Parathyroid adenoma (tissue), 2 donors: ENCODE measurements at regions not wholly inside any gene's neighbourhood (a gene's known extent, or its start where the extent isn't known, plus 50 kb on each side); places are given as distances from the start of the nearest gene placed in this dataset.

Experiments
- H2AFZ ChIP-seq: fragments of 300-600 bp; sonication (generic); one replicate; pipeline ENCODE4 v1.7.0; 2017; ENCODE audit warnings: antibody characterized with exemption, mild to moderate bottlenecking
- H3K27ac ChIP-seq: fragments of 300-600 bp; sonication (generic); one replicate; pipeline ENCODE4 v1.7.0; 2017
- H3K27me3 ChIP-seq: fragments of 300-600 bp; sonication (generic); one replicate; pipeline ENCODE4 v1.7.0; 2017; ENCODE audit warnings: low read length; ENCODE audit not compliant: control insufficient read depth, insufficient read depth
- H3K36me3 ChIP-seq: fragments of 300-600 bp; sonication (generic); one replicate; pipeline ENCODE4 v1.7.0; 2017; ENCODE audit warnings: low read length; ENCODE audit not compliant: control insufficient read depth, insufficient read depth
- H3K4me1 ChIP-seq: fragments of 300-600 bp; sonication (generic); one replicate; pipeline ENCODE4 v1.7.0; 2017; ENCODE audit warnings: control low read depth
- H3K4me2 ChIP-seq: fragments of 300-600 bp; sonication (generic); one replicate; pipeline ENCODE4 v1.7.0; 2017; ENCODE audit warnings: low read length
- H3K4me3 ChIP-seq: fragments of 300-600 bp; sonication (generic); one replicate; pipeline ENCODE4 v1.7.0; 2017; ENCODE audit warnings: low read depth, low read length
- H3K79me2 ChIP-seq: fragments of 300-600 bp; sonication (generic); one replicate; pipeline ENCODE4 v1.7.0; 2017; ENCODE audit warnings: control low read depth
- H3K9ac ChIP-seq: fragments of 300-600 bp; sonication (generic); one replicate; pipeline ENCODE4 v1.7.0; 2017; ENCODE audit warnings: mild to moderate bottlenecking
- H3K9me3 ChIP-seq: fragments of 300-600 bp; sonication (generic); one replicate; pipeline ENCODE4 v1.7.0; 2017; ENCODE audit warnings: low read length; ENCODE audit not compliant: control insufficient read depth
- TF ChIP-seq, protein P1 (sequence below): fragments of 300-600 bp; sonication (generic); IDR thresholded peaks from one replicate; pipeline ENCODE4 v1.7.0; 2017; ENCODE audit warnings: antibody characterized with exemption, mild to moderate bottlenecking
- donor health status: primary hyperparathyroidism.

DNA sequence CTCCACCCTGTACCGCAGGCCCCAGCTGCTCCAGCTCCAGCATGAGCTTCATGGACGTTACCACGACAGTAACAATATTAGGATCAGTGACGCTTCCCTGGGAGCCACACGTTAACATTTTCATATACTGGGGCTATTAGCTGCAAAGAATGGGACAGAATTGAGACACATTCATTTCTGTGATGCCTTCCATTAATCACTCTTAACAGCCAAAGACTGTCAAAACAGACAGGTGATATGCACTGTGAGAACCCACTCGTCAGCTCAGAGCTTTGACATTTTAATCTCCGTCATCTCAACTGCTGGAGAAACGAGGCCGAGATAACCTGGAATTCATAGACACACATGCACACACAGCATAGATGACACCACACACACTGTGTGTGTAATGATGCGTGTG lies 408.4 kb upstream of the SHH start:
- H3K27ac ChIP-seq: no peak overlapping the region
- no peak overlapping the region for H3K4me2 ChIP-seq
- no peak overlapping the region for H2AFZ ChIP-seq
- H3K27me3 ChIP-seq: no peaks in the 10 kb centered on the region
- no peaks in the 10 kb centered on the region for H3K36me3 ChIP-seq
- H3K9ac ChIP-seq: no peak overlapping the region
- H3K4me1 ChIP-seq: no peaks in the 10 kb centered on the region
- H3K4me3 ChIP-seq: no peak overlapping the region
- TF ChIP-seq, protein P1, sequence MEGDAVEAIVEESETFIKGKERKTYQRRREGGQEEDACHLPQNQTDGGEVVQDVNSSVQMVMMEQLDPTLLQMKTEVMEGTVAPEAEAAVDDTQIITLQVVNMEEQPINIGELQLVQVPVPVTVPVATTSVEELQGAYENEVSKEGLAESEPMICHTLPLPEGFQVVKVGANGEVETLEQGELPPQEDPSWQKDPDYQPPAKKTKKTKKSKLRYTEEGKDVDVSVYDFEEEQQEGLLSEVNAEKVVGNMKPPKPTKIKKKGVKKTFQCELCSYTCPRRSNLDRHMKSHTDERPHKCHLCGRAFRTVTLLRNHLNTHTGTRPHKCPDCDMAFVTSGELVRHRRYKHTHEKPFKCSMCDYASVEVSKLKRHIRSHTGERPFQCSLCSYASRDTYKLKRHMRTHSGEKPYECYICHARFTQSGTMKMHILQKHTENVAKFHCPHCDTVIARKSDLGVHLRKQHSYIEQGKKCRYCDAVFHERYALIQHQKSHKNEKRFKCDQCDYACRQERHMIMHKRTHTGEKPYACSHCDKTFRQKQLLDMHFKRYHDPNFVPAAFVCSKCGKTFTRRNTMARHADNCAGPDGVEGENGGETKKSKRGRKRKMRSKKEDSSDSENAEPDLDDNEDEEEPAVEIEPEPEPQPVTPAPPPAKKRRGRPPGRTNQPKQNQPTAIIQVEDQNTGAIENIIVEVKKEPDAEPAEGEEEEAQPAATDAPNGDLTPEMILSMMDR: no peak
- H3K79me2 ChIP-seq: no peaks in the 10 kb centered on the region
- H3K9me3 ChIP-seq: no peaks in the 10 kb centered on the region

DNA sequence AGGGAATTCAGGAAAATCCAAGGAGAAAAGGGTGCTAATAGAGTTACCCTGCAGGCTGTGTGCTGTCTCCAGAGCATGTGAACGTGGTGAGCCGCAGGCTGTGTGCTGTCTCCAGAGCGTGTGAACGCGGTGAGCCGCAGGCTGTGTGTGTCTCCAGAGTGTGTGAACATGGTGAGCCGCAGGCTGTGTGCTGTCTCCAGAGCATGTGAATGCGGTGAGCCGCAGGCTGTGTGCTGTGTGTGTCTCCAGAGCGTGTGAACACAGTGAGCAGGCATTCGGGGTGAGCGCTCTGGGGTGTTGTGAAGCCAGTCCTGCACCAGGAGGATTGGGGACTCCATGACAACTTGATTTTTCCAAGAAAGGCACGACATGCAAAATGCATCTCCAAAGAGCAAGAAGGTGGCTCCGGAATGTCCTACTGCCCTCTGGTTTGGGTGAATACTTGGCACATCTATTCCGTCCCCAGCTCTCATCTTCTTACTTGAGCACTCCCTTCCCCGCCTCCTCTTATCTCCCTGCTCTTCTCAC lies 407.9 kb upstream of the SHH start:
- no peaks in the 10 kb centered on the region for H3K9me3 ChIP-seq
- no peaks in the 10 kb centered on the region for H3K4me1 ChIP-seq
- no peak overlapping the region for H3K27ac ChIP-seq
- no peak overlapping the region for H2AFZ ChIP-seq
- no peak overlapping the region for H3K9ac ChIP-seq
- no peaks in the 10 kb centered on the region for H3K36me3 ChIP-seq
- H3K27me3 ChIP-seq: no peaks in the 10 kb centered on the region
- TF ChIP-seq, protein P1: no peak
- no peak overlapping the region for H3K4me3 ChIP-seq
- no peaks in the 10 kb centered on the region for H3K79me2 ChIP-seq
- no peak overlapping the region for H3K4me2 ChIP-seq

DNA sequence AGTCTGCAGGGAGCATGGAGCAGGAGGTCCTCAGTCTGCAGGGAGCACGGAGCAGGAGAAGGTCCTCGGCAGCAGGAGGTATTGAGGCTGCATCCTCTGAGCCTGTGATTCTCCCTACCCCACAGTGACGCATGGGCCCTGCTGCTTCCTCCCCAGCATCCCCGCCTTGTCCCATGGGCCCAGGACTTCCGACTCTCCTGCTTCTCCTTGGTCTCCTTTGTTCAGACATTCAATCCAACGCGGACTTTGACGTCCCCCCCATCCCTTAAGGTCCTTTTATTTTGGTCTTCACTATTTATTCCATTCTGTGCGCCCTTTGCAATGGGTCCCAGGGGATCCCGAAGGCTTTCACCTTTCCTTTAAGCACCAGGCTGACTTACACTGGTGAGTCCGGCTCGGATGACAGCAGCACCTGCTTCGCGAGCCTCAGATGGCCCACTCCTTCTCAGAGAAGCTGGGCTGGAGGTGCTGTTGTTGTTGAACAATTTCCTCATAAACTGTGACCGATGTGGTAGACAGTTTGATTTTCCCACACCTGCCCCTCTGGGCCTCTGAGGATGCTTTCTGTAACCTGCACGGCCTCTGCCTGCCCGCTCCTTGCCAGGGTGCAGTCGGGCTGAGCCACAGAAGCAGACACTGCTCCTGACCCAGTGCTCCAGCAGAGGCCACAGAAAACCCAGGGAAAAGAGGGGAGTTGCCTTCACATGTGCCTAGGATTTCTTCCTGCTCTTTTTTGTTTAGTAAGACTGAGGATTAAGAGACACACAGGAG lies 407.2 kb upstream of the SHH start:
- Histone ChIP-seq H3K79me2 (no peaks in the 10 kb centered on the region), H3K27ac (no peak overlapping the region), H3K4me3 (no peak overlapping the region), H2AFZ (no peak overlapping the region), H3K4me1 (no peaks in the 10 kb centered on the region), H3K4me2 (no peak overlapping the region), H3K27me3 (no peaks in the 10 kb centered on the region), H3K36me3 (no peaks in the 10 kb centered on the region), H3K9ac (no peak overlapping the region), H3K9me3 (no peaks in the 10 kb centered on the region)
- TF ChIP-seq, protein P1: no peak

DNA sequence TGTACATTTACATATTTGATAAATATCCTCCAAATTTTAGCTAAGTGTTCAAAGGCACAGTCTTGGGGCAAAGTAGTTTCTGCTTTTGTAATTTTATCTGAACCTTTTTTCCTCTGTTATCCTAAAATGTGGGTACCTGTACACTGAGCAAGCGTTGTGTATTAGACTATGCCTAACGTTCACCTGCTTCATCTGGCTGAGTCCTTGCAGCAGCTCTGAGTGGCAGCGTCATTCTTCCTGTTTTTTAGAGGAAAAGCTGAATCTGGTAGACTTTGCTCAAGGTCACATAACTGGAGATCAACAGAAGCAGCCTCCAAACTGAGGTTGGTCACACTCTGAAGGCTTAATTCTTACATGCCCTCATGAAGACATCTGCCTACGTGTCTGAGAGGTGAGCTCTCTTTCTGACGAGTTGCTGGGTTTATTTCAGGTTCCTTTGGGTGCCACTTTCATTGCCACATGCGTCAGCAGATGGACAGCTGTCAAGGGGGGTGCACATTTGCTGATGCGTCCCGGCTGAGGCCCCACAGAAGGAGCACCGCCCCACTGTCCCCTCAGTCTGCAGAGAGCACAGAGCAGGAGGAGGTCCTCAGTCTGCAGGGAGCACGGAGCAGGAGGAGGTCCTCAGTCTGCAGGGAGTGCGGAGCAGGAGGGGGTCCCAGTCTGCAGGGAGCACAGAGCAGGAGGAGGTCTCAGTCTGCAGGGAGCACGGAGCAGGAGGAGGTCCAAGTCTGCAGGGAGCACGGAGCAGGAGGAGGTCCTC lies 406.5 kb upstream of the SHH start:
- no peak overlapping the region for H2AFZ ChIP-seq
- no peak overlapping the region for H3K4me2 ChIP-seq
- H3K27ac ChIP-seq: no peak overlapping the region
- H3K27me3 ChIP-seq: no peaks in the 10 kb centered on the region
- no peaks in the 10 kb centered on the region for H3K9me3 ChIP-seq
- H3K4me3 ChIP-seq: no peak overlapping the region
- H3K79me2 ChIP-seq: no peaks in the 10 kb centered on the region
- H3K36me3 ChIP-seq: no peaks in the 10 kb centered on the region
- no peaks in the 10 kb centered on the region for H3K4me1 ChIP-seq
- no peak overlapping the region for H3K9ac ChIP-seq
- TF ChIP-seq, protein P1: no peak
